Right cardiac atrium (tissue), 5 donors: ENCODE measurements at regions not wholly inside any gene's neighbourhood (a gene's known extent, or its start where the extent isn't known, plus 50 kb on each side); places are given as distances from the start of the nearest gene placed in this dataset.
"Not testable (repeated sequence)": the region's sequence is repeated elsewhere in the genome, so short reads cannot be mapped to it uniquely, and the experiment has no call there.

Experiments used
- ATAC-seq, 2 donors: fragments of 200-7000 bp; cut with Tn5 transposase; one replicate each; pipeline versions ENCODE4 v1.8.0 to v1.9.1; 2020; ENCODE audit warnings: moderate library complexity in 2 of 2, mild to moderate bottlenecking in 1 of 2
- DNase-seq, 3 donors: peaks; one replicate each; pipeline ENCODE4 v3.0.0-alpha.2; 2020
- H3K27ac ChIP-seq: one replicate; pipeline ENCODE4 v1.5.1; 2013; ENCODE audit warnings: mild to moderate bottlenecking, low read length, control low read depth, moderate library complexity
- H3K27me3 ChIP-seq: one replicate; pipeline ENCODE4 v1.6.1; 2013; ENCODE audit not compliant: control insufficient read depth, insufficient read depth
- H3K4me1 ChIP-seq: one replicate; pipeline ENCODE4 v1.6.1; 2013; ENCODE audit warnings: low read length; ENCODE audit not compliant: control insufficient read depth, insufficient read depth
- H3K4me3 ChIP-seq: one replicate; pipeline ENCODE4 v1.5.1; 2013; ENCODE audit warnings: low read length, control low read depth
- H3K9me3 ChIP-seq: one replicate; pipeline ENCODE4 v1.6.1; 2013; ENCODE audit warnings: low read length; ENCODE audit not compliant: control insufficient read depth
- WGBS: extraction: QIAGEN DNeasy Blood & Tissue Kit; methylation state at CpG from one replicate; pipeline ENCODE4 v1.1.7; 2013; 5-methylcytosine and 5-hydroxymethylcytosine counted together
- intact Hi-C, 4 donors: fragments of 100-400 bp; cut with DNase I; formaldehyde crosslinking; loops; one replicate each; pipeline versions ENCODE4 v1.11.0 to v1.14.0; 2022 to 2023
- donor health status: healthy with polysubstance abuse.
- donor health status: DM: no; HTN: yes; CAD: no.
- donor health status: DM: no; HTN: no; CAD: no.
- donor health status: DM: no; HTN: yes; CAD: no; lungs with severe emphysema.
- donor health status: DM: yes; HTN: yes; CAD: no.

GRCh38 chr9:75231167-75231566 lies 142.9 kb downstream of the OSTF1 start:
- ATAC-seq, result no peak
- H3K27ac ChIP-seq, result no peak overlapping the region

GRCh38 chr9:75233011-75233410 lies 144.7 kb downstream of the OSTF1 start:
- ATAC-seq (no peak), DNase-seq (no peak)
- Histone ChIP-seq H3K4me1 (no peaks in the 10 kb centered on the region), H3K27ac (no peak overlapping the region), H3K4me3 (no peak overlapping the region), H3K27me3 (no peaks in the 10 kb centered on the region), H3K9me3 (no peaks in the 10 kb centered on the region)
- 89% methylated on average over 5 of the region's 5 CpGs for WGBS
- intact Hi-C loops, result no loop called here

More at GRCh38 chr9:75231167-75231566, 142.9 kb downstream of the OSTF1 start:
- Histone ChIP-seq H3K4me3 (no peak overlapping the region), H3K9me3 (no peaks in the 10 kb centered on the region), H3K27me3 (no peaks in the 10 kb centered on the region), H3K4me1 (no peaks in the 10 kb centered on the region)
- WGBS, result 88% methylated on average over 2 of the region's 2 CpGs
- intact Hi-C loops, result no loop called here
- no peak for DNase-seq

GRCh38 chr9:75235632-75236031 lies 147.3 kb downstream of the OSTF1 start:
- Histone ChIP-seq H3K27me3 (no peaks in the 10 kb centered on the region), H3K4me3 (no peak overlapping the region), H3K4me1 (no peaks in the 10 kb centered on the region), H3K9me3 (no peaks in the 10 kb centered on the region), H3K27ac (no peak overlapping the region)
- intact Hi-C loops, result no loop called here
- DNase-seq (no peak), ATAC-seq (no peak)
- WGBS, result 95% methylated on average over 2 of the region's 2 CpGs

GRCh38 chr9:75238311-75238976 lies 150.1 kb downstream of the OSTF1 start:
- Histone ChIP-seq H3K27ac (no peak overlapping the region), H3K9me3 (no peaks in the 10 kb centered on the region), H3K4me1 (no peaks in the 10 kb centered on the region), H3K27me3 (no peaks in the 10 kb centered on the region), H3K4me3 (no peak overlapping the region)
- DNase-seq (peak in 1 of 3 donors; percentile 42), ATAC-seq (peak; percentile 74 to 84)
- intact Hi-C loops, result no loop called here
- WGBS, result 53% methylated on average over 11 of the region's 11 CpGs

GRCh38 chr9:75239176-75239575 lies 150.9 kb downstream of the OSTF1 start:
- ATAC-seq (no peak), DNase-seq (no peak)
- WGBS, result 67% methylated on average over 6 of the region's 6 CpGs
- H3K27me3 ChIP-seq, result no peaks in the 10 kb centered on the region
- H3K4me3 ChIP-seq, result no peak overlapping the region
- intact Hi-C loops, result no loop called here
- H3K9me3 ChIP-seq, result no peaks in the 10 kb centered on the region
- no peak overlapping the region for H3K27ac ChIP-seq
- no peaks in the 10 kb centered on the region for H3K4me1 ChIP-seq

- Histone ChIP-seq H3K4me1 (no peaks in the 10 kb centered on the region), H3K27ac (no peak overlapping the region), H3K4me3 (no peak overlapping the region), H3K27me3 (no peaks in the 10 kb centered on the region), H3K9me3 (no peaks in the 10 kb centered on the region)
- DNase-seq, result no peak
- WGBS, result 74% methylated on average over 1 of the region's 1 CpG
- intact Hi-C loops, result no loop called here
- no peak for ATAC-seq
Observed at GRCh38 chr9:75242426-75242825, 154.1 kb downstream of the OSTF1 start.

- intact Hi-C loops, result no loop called here
- WGBS, result 89% methylated on average over 3 of the region's 3 CpGs
- no peak for ATAC-seq
Observed at GRCh38 chr9:75246949-75247348, 158.6 kb downstream of the OSTF1 start.

GRCh38 chr9:75265525-75265972 lies 177.2 kb downstream of the OSTF1 start:
- 29% methylated on average over 3 of the region's 3 CpGs for WGBS
- DNase-seq (peak in 1 of 3 donors; percentile 17), ATAC-seq (peak; percentile 64 to 74)
- no peak overlapping the region for H3K27ac ChIP-seq
- intact Hi-C loops, result loop anchor here in 2 of 4 donors (10.0 kb wide), 2 partner anchors 589 to 1039 kb away; no protein-coding TSS in a partner anchor
- no peaks in the 10 kb centered on the region for H3K9me3 ChIP-seq
- H3K27me3 ChIP-seq, result no peaks in the 10 kb centered on the region
- H3K4me1 ChIP-seq, result no peaks in the 10 kb centered on the region
- no peak overlapping the region for H3K4me3 ChIP-seq

More at GRCh38 chr9:75246949-75247348, 158.6 kb downstream of the OSTF1 start:
- Histone ChIP-seq H3K27me3 (no peaks in the 10 kb centered on the region), H3K4me3 (no peak overlapping the region), H3K9me3 (no peaks in the 10 kb centered on the region), H3K27ac (no peak overlapping the region), H3K4me1 (no peaks in the 10 kb centered on the region)
- no peak for DNase-seq

GRCh38 chr9:75269197-75269596 lies 180.9 kb downstream of the OSTF1 start:
- DNase-seq (no peak), ATAC-seq (no peak)
- H3K4me1 ChIP-seq, result no peaks in the 10 kb centered on the region
- WGBS, result 94% methylated on average over 5 of the region's 5 CpGs
- intact Hi-C loops, result loop anchor here in 2 of 4 donors (10.0 kb wide), 2 partner anchors 586 to 1036 kb away; no protein-coding TSS in a partner anchor
- H3K9me3 ChIP-seq, result no peaks in the 10 kb centered on the region
- no peak overlapping the region for H3K27ac ChIP-seq
- no peaks in the 10 kb centered on the region for H3K27me3 ChIP-seq
- no peak overlapping the region for H3K4me3 ChIP-seq

- H3K27ac ChIP-seq, H3K27me3 ChIP-seq, ATAC-seq, H3K4me3 ChIP-seq, intact Hi-C loops, H3K9me3 ChIP-seq, DNase-seq, H3K4me1 ChIP-seq: not testable (repeated sequence)
- WGBS, result 90% methylated on average over 10 of the region's 10 CpGs
Observed at GRCh38 chr9:75273055-75273454, 184.7 kb downstream of the OSTF1 start.

- DNase-seq (no peak), ATAC-seq (no peak)
- H3K4me3 ChIP-seq, result no peak overlapping the region
- H3K4me1 ChIP-seq, result no peaks in the 10 kb centered on the region
- no peaks in the 10 kb centered on the region for H3K27me3 ChIP-seq
- no peak overlapping the region for H3K27ac ChIP-seq
- no peaks in the 10 kb centered on the region for H3K9me3 ChIP-seq
- intact Hi-C loops, result no loop called here
Observed at GRCh38 chr9:75274781-75275180, 186.5 kb downstream of the OSTF1 start.

- no peak overlapping the region for H3K27ac ChIP-seq
- whole genome bisulfite sequencing, result 95% methylated on average over 1 of the region's 1 CpG
- no peaks in the 10 kb centered on the region for H3K4me1 ChIP-seq
- H3K27me3 ChIP-seq, result no peaks in the 10 kb centered on the region
- intact Hi-C loops, result no loop called here
- no peak overlapping the region for H3K4me3 ChIP-seq
- H3K9me3 ChIP-seq, result no peaks in the 10 kb centered on the region
- no peak for ATAC-seq
- DNase-seq, result no peak
Observed at GRCh38 chr9:75282047-75282446, 193.7 kb downstream of the OSTF1 start.
